VCaP (cell line): ENCODE measurements at regions not wholly inside any gene's neighbourhood (a gene's known extent, or its start where the extent isn't known, plus 50 kb on each side); places are given as distances from the start of the nearest gene placed in this dataset.

Experiments used
- H3K27ac ChIP-seq: fragments of 450-650 bp; 2 replicates; pipeline ENCODE4 v1.5.1; 2017
- CTCF ChIP-seq: fragments of 450-650 bp; conservative IDR thresholded peaks from 2 replicates; pipeline ENCODE4 v1.5.1; 2017; ENCODE audit warnings: mild to moderate bottlenecking, moderate library complexity

DNA sequence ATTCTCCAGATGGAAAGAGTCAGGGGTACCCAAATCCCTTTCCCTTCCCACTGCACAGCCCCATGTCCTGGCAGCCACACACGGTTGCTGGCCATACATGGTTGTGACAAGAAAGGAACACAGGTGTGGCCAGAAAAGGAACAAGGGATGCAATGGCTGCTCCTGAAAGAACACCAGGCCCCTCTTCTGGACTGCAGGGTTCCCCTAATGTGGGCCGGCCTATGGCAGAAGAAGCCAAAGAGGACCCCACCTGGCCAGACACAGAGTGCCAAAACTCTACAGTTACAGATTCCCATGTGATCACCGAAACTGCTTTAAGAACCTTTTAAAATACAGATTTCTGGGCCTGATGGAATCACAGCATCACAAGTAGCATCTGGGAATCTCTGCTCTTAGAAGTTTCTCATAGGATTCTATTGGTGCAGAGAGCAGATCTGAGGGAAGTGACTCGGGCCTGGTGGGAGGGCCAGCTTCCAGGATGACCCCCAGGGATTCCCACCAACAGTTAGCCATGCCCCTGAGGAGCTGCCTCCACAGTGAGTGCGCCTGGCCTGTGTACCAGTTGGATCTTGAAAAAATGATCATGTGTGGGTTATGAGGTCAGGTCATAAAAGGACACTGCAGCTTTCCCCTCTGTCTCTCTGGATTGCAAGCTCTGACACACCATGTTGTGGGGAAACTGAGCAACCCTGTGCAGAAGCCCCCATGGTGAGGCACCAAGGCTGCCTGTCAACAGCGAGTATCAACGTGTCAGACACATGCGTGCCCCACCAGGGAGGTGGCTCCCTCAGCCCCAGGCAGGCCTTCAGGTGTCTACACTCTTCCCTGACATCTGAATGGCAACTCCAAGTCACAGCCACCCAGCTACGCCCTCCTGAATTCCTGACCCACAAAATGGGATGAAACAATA is 89.6 kb upstream of the LANCL2 start:
- no peak for TF ChIP-seq CTCF
- H3K27ac ChIP-seq, result no peak overlapping the region

DNA sequence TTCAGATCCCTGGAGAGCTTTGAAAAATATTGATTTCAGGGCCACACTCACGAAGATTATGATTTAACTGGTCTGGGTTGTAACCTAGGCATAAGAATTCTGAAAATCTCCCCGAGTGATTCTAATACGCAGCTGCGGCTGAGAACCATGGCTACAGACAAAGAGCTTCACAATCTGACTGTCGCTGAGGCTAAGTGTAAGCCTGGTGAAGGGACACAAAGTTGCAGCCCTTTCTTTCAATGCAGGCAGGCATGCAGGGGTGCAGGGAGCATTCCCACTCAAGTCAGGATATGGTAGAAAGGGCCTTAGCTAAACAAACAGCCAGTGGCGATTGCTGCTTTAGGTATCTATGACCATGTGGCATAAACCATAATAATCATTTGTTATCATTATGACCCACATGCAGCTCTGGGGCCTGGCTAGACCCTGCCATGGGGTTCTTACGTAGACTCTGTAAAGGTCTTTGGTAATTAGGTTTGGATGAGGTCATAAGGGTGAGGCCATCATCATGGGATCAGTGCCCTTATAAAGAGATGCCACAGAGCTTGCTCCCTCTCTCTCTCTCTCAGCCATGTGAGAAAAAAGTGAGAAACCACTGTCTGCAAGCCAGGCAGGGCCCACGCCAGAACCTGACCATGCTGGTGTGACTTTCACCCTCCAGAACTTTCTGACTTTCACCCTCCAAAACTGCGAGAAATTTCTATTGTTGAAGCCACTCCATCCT is 88.4 kb upstream of the LANCL2 start:
- no peak for TF ChIP-seq CTCF

DNA sequence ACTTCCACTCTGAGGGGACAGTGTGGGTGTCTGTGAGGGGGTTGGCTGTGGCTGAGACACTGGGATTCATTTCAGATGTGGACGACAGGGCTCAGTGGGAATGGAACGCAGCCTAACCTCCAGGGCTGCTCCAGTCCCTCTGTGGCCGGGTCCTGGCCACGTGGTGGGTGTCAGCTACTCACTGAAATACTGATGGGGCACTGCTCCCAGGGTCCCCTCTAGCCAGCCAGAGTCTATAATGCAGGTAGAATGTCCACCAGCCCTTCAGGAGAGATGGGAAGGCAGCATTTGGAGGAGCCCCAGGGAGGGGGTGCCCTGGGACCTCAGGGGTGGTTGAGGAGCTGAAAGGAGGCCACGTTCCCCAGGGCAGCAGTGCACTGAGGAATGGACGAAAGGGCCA is 87.2 kb upstream of the LANCL2 start:
- TF ChIP-seq CTCF, result no peak
- H3K27ac ChIP-seq, result no peak overlapping the region

More for the DNA sequence above, 88.4 kb upstream of the LANCL2 start:
- no peak overlapping the region for H3K27ac ChIP-seq

GRCh38 chr7:55278321-55278720 is 86.8 kb upstream of the LANCL2 start:
- no peak for TF ChIP-seq CTCF
- no peak overlapping the region for H3K27ac ChIP-seq

- H3K27ac ChIP-seq, result no peak overlapping the region
- no peak for TF ChIP-seq CTCF
Observed at GRCh38 chr7:55279080-55279845, 85.9 kb upstream of the LANCL2 start.

DNA sequence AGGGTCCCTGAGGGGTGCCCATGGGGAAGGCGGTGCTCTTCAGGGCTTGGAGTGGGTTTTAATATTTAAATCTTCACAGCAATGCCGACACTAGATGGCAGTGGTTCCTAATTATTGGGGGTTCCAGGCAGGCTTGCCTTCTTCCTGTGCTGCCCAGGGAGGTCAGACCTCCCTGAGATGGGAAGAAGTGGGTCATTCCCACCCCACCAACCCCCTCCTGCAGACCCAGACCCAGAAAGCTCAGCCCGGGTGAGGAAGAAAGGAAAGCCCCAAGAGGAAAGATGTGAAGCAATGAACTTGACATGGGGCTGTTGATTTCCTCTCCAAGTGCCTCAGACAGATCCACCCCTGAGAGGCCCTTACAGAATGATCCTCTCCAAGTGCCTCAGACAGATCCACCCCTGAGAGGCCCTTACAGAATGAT is 85.1 kb upstream of the LANCL2 start:
- TF ChIP-seq CTCF, result peak; percentile 77
- no peak overlapping the region for H3K27ac ChIP-seq

GRCh38 chr7:55285665-55286064 is 79.5 kb upstream of the LANCL2 start:
- no peak overlapping the region for H3K27ac ChIP-seq
- no peak for TF ChIP-seq CTCF
